Non-pigmented ciliary epithelial cell (primary cell): ENCODE measurements at regions not wholly inside any gene's neighbourhood (a gene's known extent, or its start where the extent isn't known, plus 50 kb on each side); places are given as distances from the start of the nearest gene placed in this dataset.
"Not testable (repeated sequence)": the region's sequence is repeated elsewhere in the genome, so short reads cannot be mapped to it uniquely, and the experiment has no call there.

Experiments used
- DNase-seq: peaks from one replicate; pipeline ENCODE4 v3.0.0-alpha.2; 2010; ENCODE audit warnings: low read depth

DNA sequence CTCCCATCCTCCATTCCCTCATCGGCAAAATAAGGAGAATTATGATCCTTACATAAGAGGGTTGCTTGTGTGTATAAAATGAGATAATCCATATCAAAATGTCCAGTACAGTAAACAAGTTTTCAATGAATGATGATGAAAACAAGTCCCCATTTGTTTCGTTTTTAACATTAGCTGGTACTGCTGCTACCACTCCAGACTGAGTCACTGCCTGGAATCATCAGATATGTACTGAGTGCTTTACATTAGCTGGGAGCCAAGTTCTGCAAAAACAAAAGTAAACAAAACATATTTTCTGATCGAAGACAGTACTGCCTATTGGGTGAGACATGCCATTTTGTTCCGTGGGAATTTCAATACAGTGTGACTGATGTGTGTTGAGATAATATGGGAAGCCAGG lies 123.2 kb upstream of the IGFBP7 start:
- peak; percentile 10 for DNase-seq

DNA sequence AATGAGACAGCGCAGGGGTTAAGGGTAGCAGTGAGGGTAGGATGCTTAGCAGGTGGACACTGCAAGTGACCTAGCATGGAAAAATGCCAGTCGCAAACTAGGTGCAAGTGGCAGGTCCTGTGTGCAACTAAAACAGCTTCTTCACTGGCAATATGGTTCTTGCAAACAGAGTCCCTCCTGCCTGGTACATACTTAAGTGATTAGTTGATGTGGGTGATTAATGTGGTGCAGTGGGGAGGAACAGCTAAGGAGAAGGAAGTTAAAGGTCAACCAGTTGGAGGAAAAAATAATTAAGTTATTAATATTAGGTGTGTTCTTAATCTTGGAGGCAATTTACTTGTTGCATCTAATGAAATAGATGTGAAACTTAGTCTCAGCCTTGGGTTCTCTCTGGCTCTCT lies 121.6 kb upstream of the IGFBP7 start:
- no peak for DNase-seq

DNA sequence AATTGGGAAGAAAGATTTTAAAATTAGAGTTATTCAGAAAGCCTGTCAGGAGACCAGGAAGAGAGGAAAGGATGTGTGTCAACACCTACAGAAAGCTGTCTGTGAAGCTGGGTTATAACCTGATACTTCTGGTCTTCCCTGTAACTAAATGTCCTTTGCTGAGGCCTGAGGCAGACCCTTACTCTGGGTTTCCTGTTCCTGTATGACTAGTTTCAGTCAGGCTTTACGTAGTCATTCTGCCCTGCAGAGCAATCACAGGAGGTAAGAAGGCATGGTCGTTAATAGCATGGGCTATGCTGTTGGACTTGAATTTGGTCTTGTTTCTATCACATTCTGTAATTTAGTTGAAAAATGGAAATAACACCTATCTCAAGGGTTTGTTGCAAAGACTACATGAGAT lies 110.5 kb upstream of the IGFBP7 start:
- no peak for DNase-seq

DNA sequence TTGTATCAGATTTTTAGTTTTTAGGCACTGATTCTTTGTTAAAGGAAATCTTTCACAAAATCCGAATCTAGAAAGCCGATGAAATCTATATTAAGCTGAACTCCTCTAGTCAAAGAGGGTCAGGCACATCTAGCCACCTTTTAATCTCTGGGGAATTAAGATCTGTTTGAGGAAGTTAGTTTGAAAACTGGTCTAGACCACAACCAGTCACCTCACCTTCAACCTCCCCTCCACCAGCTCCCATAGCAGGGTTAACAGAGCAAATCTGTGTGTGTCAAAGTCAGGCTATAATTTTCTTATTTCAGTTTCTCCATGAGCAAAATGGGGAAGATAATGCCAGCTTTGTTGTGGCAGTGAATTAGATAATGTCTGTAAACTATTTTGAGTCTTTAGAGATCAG lies 110.0 kb upstream of the IGFBP7 start:
- no peak for DNase-seq

DNA sequence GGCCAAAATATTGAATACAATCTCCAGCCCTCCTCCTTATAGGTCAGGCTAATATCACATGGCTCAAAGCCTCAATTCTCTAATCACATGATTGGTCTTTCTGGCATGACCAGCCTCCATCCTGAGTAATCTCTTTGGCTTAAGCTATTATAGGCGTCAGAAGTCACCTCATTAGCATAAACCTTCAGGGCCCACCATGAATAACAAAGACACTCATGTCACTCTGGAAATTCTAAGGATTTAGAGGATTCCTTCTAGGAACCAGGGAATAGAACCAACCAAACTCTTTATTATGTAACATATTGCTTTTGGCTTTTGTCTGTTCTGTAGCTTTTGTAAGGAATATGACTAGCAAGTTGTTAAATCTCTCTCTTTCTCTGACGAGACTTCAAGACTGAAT lies 109.2 kb upstream of the IGFBP7 start:
- DNase-seq: no peak

DNA sequence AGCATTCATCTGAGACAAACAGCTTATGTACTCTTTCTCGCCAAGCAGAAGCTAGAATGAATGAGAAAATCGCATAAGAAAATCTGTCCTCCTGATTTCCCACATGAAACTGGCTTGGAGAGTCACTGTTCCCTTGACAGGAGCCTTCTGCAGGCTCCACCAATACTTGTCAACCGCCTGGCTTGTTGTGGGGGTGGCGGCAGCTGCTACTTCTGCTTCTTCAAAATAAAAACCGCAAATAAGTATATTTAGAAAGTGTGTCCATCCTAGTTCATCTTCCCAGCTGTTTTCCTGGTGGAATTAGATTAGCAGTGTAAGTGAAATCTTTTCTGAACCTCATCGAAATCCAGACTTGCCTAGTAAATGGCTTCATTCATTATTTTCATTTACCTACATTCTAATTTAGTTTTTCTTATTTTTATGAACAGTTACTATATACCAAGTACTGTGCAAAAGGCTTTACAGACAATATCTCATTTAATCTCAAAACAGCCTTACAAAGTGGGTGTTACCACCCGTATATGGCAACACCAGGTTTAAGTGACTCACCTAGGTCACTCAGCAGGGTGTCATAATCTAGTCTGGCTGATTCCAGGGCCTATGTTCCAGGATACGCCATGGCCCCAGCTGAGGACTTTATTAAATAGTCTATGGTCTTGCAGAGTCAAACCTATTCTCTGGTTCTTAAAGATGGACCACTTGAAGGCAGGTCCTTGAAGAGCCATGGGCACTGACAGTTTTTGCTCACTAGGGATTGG lies 104.6 kb upstream of the IGFBP7 start:
- no peak for DNase-seq

DNA sequence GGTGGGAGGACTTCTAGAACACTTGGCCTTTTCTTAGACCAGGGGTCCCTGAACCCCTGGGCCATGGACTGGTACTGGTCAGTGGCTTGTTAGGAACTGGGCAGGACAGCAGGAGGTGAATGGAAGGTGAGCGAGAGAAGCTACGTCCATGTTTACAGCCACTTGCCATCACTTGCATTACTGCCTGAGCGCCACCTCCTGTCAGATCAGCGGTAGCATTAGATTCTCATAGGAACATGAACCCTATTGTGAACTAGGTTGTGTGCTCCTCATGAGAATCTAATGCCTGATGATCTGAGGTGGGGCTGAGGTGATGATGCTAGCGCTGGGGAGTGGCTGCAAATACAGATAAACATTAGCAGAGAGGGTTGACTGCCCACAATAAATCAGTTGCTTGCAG lies 100.9 kb upstream of the IGFBP7 start:
- no peak for DNase-seq

DNA sequence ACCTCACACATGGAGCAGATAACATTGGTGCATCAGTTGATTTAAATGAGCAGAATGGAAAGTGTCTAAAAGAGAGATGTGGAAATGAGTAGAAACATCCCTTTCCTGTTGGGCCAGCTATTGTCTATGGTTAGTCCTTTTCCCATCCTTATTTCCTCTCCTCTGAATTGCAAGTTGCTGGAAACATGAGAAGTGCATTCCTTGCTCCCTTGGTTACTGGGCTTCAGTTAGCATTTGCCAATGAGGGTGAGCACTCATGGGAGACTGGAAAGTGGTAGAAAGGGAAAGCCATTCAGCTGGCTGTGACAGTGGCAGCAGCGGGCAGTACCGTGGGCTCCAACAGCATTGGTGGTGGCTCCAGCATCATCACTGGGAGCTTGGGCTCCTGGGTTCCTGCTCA lies 96.0 kb upstream of the IGFBP7 start:
- DNase-seq: no peak

DNA sequence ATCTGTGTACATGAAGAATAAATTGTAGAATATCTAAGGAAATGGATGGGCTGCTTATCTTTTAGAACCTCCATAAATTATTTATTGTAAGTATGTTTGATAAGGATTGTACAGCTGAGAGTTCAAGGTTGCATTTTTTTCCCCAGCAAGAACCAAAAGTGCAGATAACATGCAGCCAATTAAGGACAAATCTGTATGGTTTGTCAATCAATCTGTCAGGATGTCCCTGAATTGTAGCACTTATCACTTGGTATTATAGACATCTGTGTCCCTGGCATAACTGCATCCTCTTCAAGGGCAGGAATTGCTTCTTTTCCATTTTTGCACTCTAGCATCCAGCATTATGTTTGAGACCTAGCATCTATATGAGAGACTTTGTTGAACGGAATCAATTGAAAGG lies 95.4 kb upstream of the IGFBP7 start:
- no peak for DNase-seq

DNA sequence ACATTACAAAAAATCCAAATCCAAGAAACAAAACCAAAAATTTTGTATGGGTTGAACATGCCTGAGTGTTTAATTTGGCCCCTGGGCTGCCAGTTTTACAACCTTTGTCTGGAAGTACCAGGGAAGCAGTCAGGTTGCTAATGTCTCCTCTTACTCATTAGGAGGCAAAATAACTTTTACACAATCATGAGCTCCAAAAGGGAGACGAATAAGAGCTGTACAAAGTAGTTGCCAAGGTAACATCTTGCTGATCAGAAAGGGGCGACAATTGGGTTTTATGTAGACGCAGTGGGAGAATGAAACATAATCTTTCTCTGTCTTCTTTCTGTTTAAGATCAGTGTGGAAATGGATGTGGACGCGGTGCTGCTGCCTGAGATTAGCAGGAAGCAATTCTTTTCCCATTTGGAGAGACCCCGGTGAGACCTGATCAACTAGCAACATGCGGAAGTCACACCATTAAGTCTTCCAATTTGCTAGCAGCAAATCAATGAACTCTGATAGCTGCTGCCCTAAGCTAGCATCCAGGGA lies 90.7 kb upstream of the IGFBP7 start:
- no peak for DNase-seq

DNA sequence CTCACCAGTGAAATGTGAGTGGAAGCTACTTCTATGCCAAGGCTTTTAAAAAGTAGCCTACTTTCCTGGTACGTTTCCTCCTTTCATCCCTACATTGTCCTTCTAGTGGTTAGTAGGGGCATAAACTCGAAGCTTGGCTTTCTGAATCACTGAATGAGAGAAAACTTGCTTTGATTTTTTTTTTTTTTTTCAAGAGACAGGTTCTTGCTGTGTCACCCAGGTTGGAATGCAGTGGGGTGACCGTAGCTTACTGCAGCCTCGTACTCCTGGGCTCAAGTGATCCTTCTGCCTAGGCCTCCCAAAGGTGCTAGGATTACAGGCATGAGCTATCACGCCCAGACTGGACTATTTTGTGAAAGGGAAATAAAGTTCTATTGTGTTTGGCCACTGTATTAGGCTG lies 89.1 kb upstream of the IGFBP7 start:
- DNase-seq: no peak

DNA sequence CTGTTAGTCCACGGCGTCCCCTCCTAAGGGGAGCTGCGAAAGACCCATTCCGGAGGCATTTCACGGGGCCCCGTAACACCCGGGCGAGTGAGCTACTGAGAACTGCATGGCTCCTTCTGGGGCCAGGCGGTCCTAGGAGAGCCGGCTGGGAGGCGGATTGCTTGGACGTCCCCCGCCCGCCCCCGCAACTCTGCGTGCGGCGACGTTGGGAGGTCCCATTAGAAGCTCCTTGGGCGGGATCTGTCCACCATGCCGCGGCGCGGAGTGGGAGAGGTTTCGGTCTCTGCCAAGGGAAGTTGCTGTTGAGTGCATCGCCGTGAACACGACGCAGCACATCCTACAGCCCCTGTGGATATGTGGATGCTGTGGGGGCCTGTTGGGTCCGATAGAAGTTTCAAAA lies 85.4 kb upstream of the IGFBP7 start:
- DNase-seq: no peak

DNA sequence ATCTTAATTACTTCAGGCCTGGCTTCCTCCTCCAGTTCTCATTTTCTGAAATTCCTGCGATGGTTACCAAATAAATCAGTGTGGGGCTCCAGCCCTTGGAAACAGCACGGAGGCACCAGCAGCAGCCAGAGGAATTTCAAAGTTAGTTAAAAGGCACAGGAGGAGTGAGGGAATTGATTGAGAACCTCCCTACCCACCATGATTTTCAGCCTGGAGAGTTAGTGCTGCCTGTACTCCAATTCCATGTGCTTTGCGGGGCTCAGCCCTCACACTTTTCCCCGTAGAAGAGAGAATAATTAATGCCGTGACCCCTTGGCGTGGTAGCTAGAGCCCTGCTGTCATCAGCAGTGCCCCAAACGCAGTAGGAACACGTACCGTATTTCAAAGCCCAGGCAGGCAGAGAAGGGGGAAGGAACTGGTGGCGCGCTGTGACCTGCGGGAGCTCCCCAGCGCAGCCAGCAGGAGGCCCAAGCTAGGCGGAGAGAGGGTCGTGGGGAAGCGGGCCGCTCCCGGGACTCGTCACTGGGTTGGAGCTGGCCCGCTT lies 84.0 kb upstream of the IGFBP7 start:
- DNase-seq: no peak

DNA sequence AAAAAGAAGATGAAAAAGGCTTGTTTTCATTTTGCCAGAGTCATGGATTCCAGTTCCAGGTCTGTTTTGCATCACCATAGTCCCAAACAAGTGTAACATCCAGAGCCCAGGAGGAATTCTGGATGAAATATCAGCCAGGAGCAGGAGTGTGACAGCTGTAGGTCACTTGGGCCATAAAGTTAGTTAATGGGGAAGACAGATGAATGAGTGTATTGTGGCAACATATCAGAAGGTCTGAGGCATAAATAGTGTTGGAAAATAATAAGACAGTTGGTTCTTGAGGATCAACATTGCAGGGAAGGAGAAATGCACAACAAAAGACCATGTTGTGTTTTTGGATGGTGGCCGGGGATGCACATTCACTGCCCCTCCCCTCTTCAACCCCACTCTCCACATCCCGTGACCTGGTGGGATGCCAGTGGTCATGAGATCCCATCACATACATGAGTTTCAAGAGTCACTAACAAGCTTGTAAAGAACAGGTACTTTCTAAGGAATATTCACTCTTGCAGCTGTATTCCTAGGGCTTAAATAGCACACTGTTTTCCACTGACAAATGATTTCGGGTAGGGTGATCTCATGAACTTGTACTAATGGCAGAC lies 83.1 kb upstream of the IGFBP7 start:
- DNase-seq: no peak

DNA sequence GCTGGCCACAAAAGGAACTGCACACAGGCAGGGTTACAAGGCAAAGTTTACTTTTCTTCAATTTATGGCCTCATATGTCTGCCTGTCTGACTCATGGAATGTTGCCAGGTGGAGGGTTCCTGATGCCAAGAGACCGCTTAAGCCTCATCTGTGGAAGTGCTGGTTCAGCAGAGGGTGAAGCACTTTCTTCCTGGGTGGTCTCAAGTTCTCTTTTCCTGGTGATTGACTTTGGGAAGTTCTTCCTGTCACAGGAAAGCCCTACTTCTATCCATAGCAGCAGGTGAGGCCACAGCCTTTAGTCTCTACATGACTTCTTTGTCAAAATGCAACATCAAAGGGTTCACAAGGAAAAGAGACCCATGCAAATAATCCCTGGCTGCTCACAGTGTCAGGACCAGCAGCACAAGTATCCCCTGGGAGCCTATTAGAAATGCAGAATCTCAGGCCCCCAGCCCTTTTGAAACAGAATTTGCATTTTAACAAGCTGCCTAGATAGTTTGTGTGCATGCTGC lies 81.4 kb upstream of the IGFBP7 start:
- no peak for DNase-seq

DNA sequence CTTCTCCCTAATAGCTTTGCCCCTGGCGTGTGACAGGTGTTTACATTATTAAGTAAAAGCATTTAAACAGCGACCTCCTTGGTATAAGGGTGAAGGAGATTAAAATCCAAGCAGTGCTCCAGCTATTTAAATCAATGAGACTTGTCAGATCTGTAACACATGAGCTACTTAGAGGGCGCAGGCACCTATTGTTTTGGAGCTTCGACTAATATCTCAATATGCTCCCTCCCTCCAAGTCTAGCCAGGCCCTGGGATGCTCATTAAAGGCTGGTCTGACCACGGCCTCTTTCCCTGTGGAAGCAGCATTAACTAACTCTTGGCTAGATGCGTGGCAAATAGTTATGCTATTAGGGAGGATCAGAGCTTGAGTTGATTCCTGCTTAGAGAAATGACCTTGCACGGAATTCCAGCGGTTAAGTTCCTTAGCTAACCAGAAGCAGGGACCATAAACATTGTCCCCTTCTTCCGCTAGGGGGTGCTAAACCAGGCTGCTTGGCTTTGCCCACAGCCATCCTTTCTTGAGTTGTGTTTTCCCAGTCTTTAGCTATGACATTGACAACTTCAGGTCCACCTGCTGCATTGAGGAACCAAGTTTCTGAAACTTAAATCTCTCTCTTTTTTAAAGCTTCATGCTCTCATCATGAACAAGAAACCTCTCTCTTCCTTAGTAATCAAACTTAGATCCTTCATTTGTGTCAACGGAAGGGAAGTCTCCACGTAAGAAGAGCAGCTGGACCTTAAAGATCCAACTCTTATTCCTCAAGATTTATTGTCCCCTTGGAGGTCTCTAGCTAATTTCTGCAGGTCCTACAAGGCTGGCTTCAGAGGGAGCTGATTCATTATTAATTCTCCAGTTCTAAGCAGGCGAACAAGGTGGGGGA lies 80.7 kb upstream of the IGFBP7 start:
- no peak for DNase-seq

DNA sequence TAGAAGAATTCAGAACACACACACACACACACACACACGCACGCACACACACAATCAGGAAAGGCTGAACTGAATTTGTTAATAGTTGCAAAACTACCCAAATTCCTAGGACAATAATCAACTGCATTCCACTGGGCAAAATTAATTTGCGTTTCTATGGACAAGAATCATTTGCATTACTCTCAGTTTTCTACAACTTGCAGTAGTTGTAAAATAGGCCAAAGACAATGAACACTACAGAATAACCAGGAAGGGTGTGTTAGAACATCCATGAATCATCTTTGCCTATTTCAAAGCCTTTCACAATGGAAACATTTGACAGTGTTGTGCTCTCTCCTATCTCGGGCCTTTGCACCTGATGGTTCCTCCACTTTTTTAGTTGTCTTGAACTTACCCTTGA lies 77.1 kb upstream of the IGFBP7 start:
- no peak for DNase-seq

DNA sequence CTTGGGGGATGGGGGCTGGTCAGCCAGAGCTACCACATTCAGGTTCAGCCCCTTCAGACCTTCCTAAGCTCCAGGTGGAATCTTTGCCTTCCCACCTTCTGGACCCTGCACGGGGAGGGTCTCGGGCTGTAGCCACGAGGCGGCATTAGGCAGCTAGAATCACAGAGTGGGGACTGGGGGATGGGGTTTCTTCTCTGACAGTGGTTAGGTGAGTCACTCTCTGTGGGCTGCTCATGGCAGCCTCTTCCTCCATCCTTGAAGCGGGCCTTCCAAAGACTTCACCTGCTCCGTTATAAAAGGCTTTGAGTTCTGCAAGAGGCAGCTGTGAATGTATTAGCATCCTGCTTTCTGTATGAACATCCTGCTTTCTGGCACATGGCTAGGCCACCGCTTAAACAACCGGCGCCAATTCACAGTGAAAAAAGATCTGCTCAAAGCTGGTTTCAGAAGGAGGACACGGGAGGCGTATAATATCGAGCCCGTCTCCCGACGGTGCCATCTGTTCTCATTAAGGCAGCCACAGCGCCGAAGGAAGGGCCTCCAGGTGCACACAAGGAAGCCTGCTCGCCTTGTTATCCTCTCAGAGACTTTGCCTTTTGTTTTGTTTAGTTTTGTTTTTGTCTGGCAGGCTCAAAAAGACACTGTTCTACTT lies 74.3 kb upstream of the IGFBP7 start:
- DNase-seq: no peak

DNA sequence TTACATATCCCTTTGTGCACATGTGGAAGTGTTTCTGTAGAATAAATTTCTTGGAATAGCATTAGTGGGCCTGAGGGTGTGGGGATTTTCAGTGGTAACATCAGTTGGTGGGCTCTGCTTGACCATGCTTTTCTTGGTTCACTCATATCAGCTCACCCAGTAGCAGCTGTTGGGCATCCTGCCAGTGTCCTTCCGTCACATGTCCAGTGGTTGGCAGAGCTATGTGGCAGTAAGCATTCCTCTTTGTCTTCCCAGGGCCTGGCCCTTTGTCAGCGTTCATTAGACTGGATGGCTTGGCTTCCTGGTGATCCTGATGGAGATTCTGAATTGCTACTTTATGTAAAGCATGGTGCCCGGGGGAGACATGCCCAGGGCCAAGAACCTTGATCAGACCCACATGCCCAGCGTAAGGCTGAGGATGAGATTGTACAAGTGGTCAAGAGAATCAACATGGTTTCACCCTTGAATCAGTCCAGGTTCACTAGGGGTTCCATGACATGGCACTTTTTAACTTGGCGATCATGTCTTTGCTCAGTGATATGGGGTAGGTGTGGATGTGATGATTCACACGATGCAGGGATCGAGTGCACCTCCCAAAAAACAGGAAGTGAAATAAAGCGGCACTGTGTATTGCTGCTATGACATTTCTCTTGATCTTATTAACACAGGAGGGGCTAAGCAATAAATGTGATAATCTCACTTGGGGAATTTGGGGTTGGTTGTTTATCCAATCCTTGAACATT lies 72.1 kb upstream of the IGFBP7 start:
- DNase-seq: no peak

DNA sequence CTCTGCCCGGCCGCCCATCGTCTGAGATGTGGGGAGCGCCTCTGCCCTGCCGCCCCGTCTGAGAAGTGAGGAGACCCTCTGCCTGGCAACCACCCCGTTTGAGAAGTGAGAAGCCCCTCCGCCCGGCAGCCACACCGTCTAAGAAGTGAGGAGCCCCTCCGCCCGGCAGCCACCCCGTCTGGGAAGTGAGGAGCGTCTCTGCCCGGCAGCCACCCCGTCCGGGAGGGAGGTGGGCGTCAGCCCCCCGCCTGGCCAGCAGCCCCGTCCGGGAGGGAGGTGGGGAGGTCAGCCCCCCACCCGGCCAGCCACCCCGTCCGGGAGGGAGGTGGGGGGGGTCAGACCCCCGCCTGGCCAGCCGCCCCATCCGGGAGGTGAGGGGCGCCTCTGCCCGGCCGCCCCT lies 63.0 kb upstream of the IGFBP7 start:
- DNase-seq: not testable (repeated sequence)

DNA sequence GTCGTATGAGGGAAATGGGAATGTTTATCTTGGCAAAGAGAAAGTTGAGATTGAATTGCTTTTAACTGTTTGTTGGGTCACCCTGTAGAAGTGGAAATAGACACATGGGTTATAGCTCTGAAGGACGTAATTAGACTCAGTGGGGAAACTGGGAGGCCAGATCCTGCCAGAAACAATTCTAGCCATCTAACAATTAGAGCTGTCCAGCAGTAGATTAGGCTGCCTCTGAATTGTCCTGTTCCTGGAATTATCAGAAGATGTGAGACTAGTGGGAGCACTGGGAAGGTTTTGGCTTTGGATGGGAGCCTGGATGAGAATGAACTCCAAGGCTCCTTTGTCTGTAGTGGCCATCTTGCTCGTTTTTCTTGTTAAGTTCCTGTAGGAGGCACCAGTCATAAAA lies 61.9 kb upstream of the IGFBP7 start:
- no peak for DNase-seq
